ENCODE measurements at regions not wholly inside any gene's neighbourhood (a gene's known extent, or its start where the extent isn't known, plus 50 kb on each side); places are given as distances from the start of the nearest gene placed in this dataset.

DNA sequence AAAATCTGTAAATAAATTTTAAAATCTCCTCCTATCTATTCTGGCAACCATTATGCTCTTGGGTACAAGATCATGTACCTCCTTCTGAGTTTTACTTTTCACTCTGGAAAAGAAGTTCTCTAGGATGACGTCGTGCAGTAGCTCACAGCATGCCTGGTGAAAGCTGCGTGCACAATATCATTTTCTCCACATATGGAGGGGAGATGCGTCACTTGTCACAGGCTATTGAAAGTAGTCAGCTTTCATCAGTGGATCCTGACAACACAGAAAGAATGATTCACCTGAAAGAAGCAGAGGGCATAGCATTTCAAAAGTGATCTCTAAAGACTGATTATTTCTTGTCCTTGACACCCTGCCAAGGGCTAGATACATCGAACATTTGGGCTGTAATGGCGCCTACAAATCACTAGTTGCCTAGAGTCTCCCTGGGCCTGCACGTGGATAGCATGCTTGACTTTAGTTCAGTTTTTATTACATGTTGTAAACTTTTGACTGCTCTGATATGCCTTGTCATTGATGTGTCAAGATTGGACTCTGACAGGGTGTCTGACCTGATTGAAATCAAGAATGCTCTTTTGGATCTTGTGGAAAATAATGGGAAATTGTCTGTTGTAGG, 1365.6 kb downstream of the OLFM4 start:
- TF ChIP-seq, protein P1, sequence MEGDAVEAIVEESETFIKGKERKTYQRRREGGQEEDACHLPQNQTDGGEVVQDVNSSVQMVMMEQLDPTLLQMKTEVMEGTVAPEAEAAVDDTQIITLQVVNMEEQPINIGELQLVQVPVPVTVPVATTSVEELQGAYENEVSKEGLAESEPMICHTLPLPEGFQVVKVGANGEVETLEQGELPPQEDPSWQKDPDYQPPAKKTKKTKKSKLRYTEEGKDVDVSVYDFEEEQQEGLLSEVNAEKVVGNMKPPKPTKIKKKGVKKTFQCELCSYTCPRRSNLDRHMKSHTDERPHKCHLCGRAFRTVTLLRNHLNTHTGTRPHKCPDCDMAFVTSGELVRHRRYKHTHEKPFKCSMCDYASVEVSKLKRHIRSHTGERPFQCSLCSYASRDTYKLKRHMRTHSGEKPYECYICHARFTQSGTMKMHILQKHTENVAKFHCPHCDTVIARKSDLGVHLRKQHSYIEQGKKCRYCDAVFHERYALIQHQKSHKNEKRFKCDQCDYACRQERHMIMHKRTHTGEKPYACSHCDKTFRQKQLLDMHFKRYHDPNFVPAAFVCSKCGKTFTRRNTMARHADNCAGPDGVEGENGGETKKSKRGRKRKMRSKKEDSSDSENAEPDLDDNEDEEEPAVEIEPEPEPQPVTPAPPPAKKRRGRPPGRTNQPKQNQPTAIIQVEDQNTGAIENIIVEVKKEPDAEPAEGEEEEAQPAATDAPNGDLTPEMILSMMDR (IDR thresholded peaks at IDR 0.05; ENCODE audit: extremely low read depth in 1 of 2, insufficient read depth in 1 of 2, low read depth in 1 of 2, low read length in 2 of 2), result no peak
- TF ChIP-seq POLR2A (IDR thresholded peaks at IDR 0.05; ENCODE audit: low read depth, low read length) (no peak), EZH2 (IDR thresholded peaks at IDR 0.05; ENCODE audit: borderline replicate concordance, low read depth, low read length, severe bottlenecking) (no peak), POLR2AphosphoS5 (IDR thresholded peaks at IDR 0.05; ENCODE audit: insufficient read depth, low read depth, low read length) (no peak), MYC (IDR thresholded peaks at IDR 0.05; ENCODE audit: low read depth, low read length) (no peak), GATA2 (IDR thresholded peaks at IDR 0.05; ENCODE audit: insufficient read depth, insufficient read length, low read depth, low read length) (no peak)
- TF ChIP-seq, protein P2, sequence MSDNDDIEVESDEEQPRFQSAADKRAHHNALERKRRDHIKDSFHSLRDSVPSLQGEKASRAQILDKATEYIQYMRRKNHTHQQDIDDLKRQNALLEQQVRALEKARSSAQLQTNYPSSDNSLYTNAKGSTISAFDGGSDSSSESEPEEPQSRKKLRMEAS (IDR thresholded peaks at IDR 0.05; ENCODE audit: insufficient read depth, insufficient read length), result no peak
